ENCODE measurements at regions not wholly inside any gene's neighbourhood (a gene's known extent, or its start where the extent isn't known, plus 50 kb on each side); places are given as distances from the start of the nearest gene placed in this dataset.

- Histone ChIP-seq H3K27ac (no peak overlapping the region), H3K4me3 (no peak overlapping the region), H3K9me3 (no peaks in the 10 kb centered on the region), H3K4me1 (no peaks in the 10 kb centered on the region), H3K4me2 (no peak overlapping the region)
- TF ChIP-seq JUN (IDR thresholded peaks at IDR 0.05): no peak
- no peak for TF ChIP-seq HOXA7 (CRISPR knock-in tag; IDR thresholded peaks at IDR 0.05)
- TF ChIP-seq RNF2 (IDR thresholded peaks at IDR 0.05; ENCODE audit: borderline replicate concordance, low read depth): no peak
- TF ChIP-seq FOSB (CRISPR knock-in tag; IDR thresholded peaks at IDR 0.05): no peak
- TF ChIP-seq RARB (CRISPR knock-in tag; IDR thresholded peaks at IDR 0.05): no peak
- TF ChIP-seq TP53 (CRISPR knock-in tag; IDR thresholded peaks at IDR 0.05): no peak
- 35% methylated on average over 6 of the region's 13 CpGs for WGBS (ENCODE audit: missing lambda C conversion rate)
- DNase-seq (ENCODE audit: low read depth in 1 of 2, low spot score in 1 of 2) (no peak), FAIRE-seq (no peak), ATAC-seq (no peak)
- ChIA-PET POLR2A (no interaction called here), CTCF (no interaction called here)
These were observed 750.7 kb upstream of the PABPC4L start for GRCh38 chr4:134952305-134952704.

- POLR2A ChIA-PET: no interaction called here
- no peak for FAIRE-seq
- no peak overlapping the region for H3K27ac ChIP-seq
- no peaks in the 10 kb centered on the region for H3K9me3 ChIP-seq
- DNase-seq (ENCODE audit: low read depth in 1 of 2, low spot score in 1 of 2): no peak
- H3K4me3 ChIP-seq: no peak overlapping the region
- TF ChIP-seq EHF (CRISPR knock-in tag; IDR thresholded peaks at IDR 0.05): no peak
- TF ChIP-seq NFE2L2 (conservative IDR thresholded peaks at IDR 0.05; ENCODE audit: low read length): no peak
- no peak for TF ChIP-seq RFX5 (IDR thresholded peaks at IDR 0.05)
- ATAC-seq: no peak
- CTCF ChIA-PET: no interaction called here
- WGBS (ENCODE audit: missing lambda C conversion rate): no CpG with 5 or more reads among the region's 22 CpGs
- no peak overlapping the region for H3K4me2 ChIP-seq
- H3K4me1 ChIP-seq: no peaks in the 10 kb centered on the region
These were observed 746.6 kb upstream of the PABPC4L start for GRCh38 chr4:134948110-134948642.

GRCh38 chr4:134944115-134944514 lies 742.5 kb upstream of the PABPC4L start:
- POLR2A ChIA-PET: no interaction called here
- Histone ChIP-seq H3K4me1 (no peaks in the 10 kb centered on the region), H3K4me2 (no peak overlapping the region), H3K27ac (no peak overlapping the region), H3K4me3 (no peak overlapping the region), H3K9me3 (no peaks in the 10 kb centered on the region)
- FAIRE-seq (no peak), ATAC-seq (no peak), DNase-seq (ENCODE audit: low read depth in 1 of 2, low spot score in 1 of 2) (no peak)
- WGBS (ENCODE audit: missing lambda C conversion rate): 71% methylated on average over 21 of the region's 21 CpGs
- TF ChIP-seq ELK1 (IDR thresholded peaks at IDR 0.05; ENCODE audit: low read depth, low read length) (no peak), SMC3 (IDR thresholded peaks at IDR 0.05) (no peak), CHD2 (IDR thresholded peaks at IDR 0.05; ENCODE audit: low read length, partially characterized antibody) (no peak), BHLHE40 (IDR thresholded peaks at IDR 0.05; ENCODE audit: low read depth, low read length) (no peak), HES2 (IDR thresholded peaks at IDR 0.05) (no peak), PHF8 (IDR thresholded peaks at IDR 0.05; ENCODE audit: borderline replicate concordance, low read depth) (no peak), NFE2L2 (conservative IDR thresholded peaks at IDR 0.05; ENCODE audit: low read length) (no peak), EP300 (IDR thresholded peaks at IDR 0.05) (no peak), ESRRA (IDR thresholded peaks at IDR 0.05; ENCODE audit: borderline replicate concordance, low read length) (no peak), KDM1A (IDR thresholded peaks at IDR 0.05; ENCODE audit: low read depth) (no peak), MAX (IDR thresholded peaks at IDR 0.05) (no peak), HOXA7 (CRISPR knock-in tag; IDR thresholded peaks at IDR 0.05) (no peak), E2F6 (IDR thresholded peaks at IDR 0.05; ENCODE audit: borderline replicate concordance, low read depth) (no peak), ZFP36 (IDR thresholded peaks at IDR 0.05; ENCODE audit: borderline replicate concordance, partially characterized antibody) (no peak), HEYL (CRISPR knock-in tag; IDR thresholded peaks at IDR 0.05) (no peak), FOSB (CRISPR knock-in tag; IDR thresholded peaks at IDR 0.05) (no peak)
- CTCF ChIA-PET: no interaction called here

Data from A549 (cell line).